Stimulated activated CD4-positive, alpha-beta T cell treated with anti-CD3 and anti-CD28 coated beads, Interleukin-1b, Interleukin-23, amount 100 ng/mL, for 48 hours (primary cell): ENCODE measurements at regions not wholly inside any gene's neighbourhood (a gene's known extent, or its start where the extent isn't known, plus 50 kb on each side); places are given as distances from the start of the nearest gene placed in this dataset.
"Not testable (repeated sequence)": the region's sequence is repeated elsewhere in the genome, so short reads cannot be mapped to it uniquely, and the experiment has no call there.

ENCODE experiments used
- DNase-seq: peaks from one replicate; pipeline ENCODE4 v3.0.0-alpha.2; 2020

- no peak for DNase-seq
Observed at GRCh38 chr14:87286191-87286590, 706.8 kb downstream of the GALC start.

- DNase-seq: no peak
Observed at GRCh38 chr14:87285506-87285905, 707.5 kb downstream of the GALC start.

DNA sequence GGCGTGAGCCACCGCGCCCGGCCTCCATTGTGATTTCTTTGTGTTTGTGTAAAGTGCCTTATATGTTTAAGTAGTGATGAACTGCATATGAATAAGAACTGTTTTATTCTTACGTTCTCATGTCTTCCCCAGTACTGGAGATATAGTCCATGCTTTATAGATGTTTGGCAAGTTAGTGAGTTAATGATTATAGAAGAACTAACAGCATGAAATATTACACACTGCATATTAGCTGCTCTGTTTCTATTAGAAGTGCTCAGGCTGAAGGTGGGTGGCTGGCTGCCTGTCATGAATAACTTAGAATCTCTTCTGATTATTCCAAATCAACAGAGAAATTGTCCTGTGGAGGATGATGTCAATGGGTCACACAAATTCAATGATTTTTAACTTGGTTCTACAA, 709.4 kb downstream of the GALC start:
- no peak for DNase-seq

DNA sequence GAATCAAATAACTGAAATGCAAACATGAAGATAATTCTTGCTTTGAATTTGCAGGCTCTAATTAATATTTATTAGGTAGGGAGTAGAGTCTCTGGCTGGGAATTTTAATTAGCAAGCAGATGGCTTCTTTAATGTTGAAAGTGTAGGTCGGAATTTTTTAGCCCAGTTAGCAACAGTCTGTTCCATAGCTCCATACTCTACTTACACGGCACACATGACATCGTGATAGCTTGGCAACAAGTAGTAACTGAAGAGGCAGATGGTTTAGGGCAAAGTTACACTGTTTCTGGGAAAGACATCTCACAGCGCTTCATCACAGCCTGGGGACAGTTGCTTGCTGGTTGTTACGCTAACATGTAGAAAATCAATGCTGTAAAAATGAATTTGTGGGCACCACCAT, 710.7 kb downstream of the GALC start:
- DNase-seq: no peak

DNA sequence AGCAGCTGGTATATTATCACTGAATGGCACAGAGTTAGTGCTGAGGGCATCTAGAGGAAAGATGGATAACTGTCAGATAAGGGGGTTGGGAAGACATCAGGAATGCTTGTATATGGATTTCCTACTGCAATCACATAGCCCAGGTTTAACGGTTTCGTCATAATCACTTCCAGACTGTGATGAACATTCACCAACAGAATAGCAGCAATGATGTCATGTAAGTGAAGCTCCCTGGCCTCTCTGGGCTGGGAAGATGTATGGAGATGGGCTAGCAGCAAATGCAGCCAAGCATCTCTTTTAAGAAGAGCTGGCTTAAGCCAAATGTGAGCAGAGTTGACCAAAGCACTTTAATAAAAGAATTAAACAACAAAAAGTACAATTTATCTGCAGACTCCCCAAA, 714.6 kb downstream of the GALC start:
- DNase-seq: no peak

GRCh38 chr14:87271331-87271730, 721.7 kb downstream of the GALC start:
- no peak for DNase-seq

GRCh38 chr14:87268997-87269396, 724.0 kb downstream of the GALC start:
- no peak for DNase-seq

DNA sequence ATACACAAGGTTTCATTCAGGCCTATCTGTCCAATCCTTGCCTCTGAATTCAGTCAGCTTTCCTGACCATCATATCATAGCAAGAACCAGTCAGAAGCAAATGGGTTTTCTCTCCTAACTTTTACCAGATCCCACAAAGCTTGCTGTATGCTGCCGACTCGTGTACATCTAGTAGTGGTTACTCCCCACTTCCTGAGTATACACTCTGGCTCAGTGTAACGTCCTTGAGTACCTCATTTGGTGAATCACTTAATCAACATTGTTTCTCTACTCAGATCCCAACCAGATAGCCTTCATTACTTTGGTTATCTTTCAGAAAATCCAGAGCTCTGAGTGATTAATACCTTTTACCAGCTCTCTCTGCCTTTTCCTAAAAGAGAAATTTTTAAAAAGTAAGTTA, 728.2 kb downstream of the GALC start:
- no peak for DNase-seq

GRCh38 chr14:87264272-87264785, 728.7 kb downstream of the GALC start:
- DNase-seq: no peak

GRCh38 chr14:87261621-87262020, 731.4 kb downstream of the GALC start:
- no peak for DNase-seq

DNA sequence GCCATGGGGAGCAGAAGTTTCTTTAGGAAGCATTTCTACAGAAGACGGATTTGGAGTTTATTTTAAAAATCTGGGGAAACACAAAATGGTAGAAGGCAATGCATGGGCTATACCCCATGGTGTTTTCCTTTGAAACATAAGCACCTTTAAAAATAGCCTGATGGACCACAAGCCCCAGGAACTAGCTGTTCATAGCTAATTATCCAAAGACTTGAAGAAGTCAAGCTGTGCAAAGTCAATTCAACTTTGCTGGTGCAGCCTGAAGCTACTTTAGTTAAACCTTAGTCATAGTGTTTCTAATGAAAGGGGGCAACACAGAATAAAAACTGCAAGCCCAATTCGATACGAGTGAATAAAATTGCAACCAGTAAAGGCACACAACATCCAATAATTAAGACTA, 732.5 kb downstream of the GALC start:
- no peak for DNase-seq

GRCh38 chr14:87257421-87257820, 735.6 kb downstream of the GALC start:
- DNase-seq: no peak

GRCh38 chr14:87255058-87255457, 737.9 kb downstream of the GALC start:
- no peak for DNase-seq

- no peak for DNase-seq
Observed at GRCh38 chr14:87254331-87254874, 738.6 kb downstream of the GALC start.

DNA sequence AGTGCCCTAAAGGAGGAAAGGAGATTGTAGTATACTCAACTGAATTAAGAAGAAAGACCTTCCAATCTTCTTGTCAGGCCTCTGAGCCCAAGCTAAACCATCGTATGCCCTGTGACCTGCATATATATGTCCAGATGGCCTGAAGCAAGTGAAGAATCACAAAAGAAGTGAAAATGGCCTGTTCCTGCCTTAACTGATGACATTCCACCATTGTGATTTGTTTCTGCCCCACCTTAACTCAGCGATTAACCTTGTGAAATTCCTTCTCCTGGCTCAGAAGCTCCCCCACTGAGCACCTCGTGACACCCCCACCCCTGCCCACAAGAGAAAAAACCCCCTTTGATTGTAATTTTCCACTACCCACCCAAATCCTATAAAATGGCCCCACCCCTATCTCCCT, 739.2 kb downstream of the GALC start:
- not testable (repeated sequence) for DNase-seq

GRCh38 chr14:87252103-87252502, 740.9 kb downstream of the GALC start:
- no peak for DNase-seq

DNA sequence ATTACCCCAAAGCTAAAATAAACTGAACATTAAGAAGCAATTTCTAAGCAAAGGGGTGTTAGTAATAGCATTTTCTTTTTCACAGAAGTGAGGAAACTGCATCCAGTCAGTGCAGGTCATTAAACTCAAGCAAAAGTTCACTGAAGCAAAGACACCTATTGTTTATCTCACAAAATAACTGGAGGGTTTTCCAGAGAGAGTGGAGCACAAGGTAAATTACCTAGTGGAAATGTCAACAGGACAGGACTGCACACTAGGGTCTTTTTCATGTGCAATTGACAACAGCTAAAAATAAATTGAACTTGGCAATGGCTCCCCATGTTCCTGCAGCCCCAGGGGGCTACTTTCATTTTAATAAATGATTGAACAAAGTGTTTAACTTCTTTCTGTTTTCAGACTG, 742.0 kb downstream of the GALC start:
- DNase-seq: no peak

GRCh38 chr14:87241018-87241768, 751.8 kb downstream of the GALC start:
- no peak for DNase-seq

- DNase-seq: not testable (repeated sequence)
Observed at GRCh38 chr14:87240319-87240718, 752.7 kb downstream of the GALC start.

GRCh38 chr14:87233806-87234384, 759.1 kb downstream of the GALC start:
- no peak for DNase-seq

GRCh38 chr14:87233266-87233665, 759.7 kb downstream of the GALC start:
- DNase-seq: no peak

- no peak for DNase-seq
Observed at GRCh38 chr14:87231336-87232026, 761.5 kb downstream of the GALC start.

DNA sequence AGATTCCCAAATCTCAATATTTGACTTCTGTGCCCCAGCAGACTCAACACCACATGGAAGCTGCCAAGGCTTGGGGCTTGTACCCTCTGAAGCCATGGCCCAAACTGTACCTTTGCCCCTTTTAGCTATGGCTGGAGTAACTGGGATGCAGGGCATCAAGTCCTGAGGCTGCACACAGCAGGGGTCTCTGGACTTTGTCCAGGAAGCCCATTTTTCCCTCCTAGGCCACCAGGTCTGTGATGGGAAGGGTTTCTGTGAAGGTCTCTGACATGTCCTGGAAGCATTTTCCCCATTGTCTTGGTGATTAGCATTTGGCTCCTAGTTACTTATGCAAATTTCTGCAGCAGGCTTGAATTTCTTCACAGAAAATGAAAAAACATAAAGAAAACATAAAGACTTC, 762.3 kb downstream of the GALC start:
- no peak for DNase-seq

- no peak for DNase-seq
Observed at GRCh38 chr14:87229131-87229530, 763.9 kb downstream of the GALC start.
